ENCODE measurements at regions not wholly inside any gene's neighbourhood (a gene's known extent, or its start where the extent isn't known, plus 50 kb on each side); places are given as distances from the start of the nearest gene placed in this dataset.

GRCh38 chr3:103389356-103389755 is 954.5 kb downstream of the ZPLD1 start:
- Histone ChIP-seq H3K4me1 (no peaks in the 10 kb centered on the region), H3K27me3 (no peaks in the 10 kb centered on the region), H3K27ac (no peak overlapping the region), H3K4me3 (no peak overlapping the region), H3K9me3 (no peaks in the 10 kb centered on the region), H3K36me3 (no peaks in the 10 kb centered on the region)
- no peak for TF ChIP-seq CTCF (IDR thresholded peaks at IDR 0.05)
- TF ChIP-seq POLR2A (IDR thresholded peaks at IDR 0.05): no peak
- no peak for DNase-seq
- no peak for ATAC-seq
- 69 to 81% (median 78%) methylated on average over 1 of the region's 1 CpG for WGBS, 4 donors
- intact Hi-C loops (cut with DNase I): no loop called here

GRCh38 chr3:103393395-103394186 is 958.8 kb downstream of the ZPLD1 start:
- no peaks in the 10 kb centered on the region for H3K4me1 ChIP-seq
- no peaks in the 10 kb centered on the region for H3K9me3 ChIP-seq
- no peaks in the 10 kb centered on the region for H3K36me3 ChIP-seq
- H3K4me3 ChIP-seq: no peak overlapping the region
- ATAC-seq (no peak), DNase-seq (no peak)
- TF ChIP-seq CTCF (IDR thresholded peaks at IDR 0.05) (no peak), POLR2A (IDR thresholded peaks at IDR 0.05) (no peak)
- WGBS, 4 donors: 62 to 79% (median 67%) methylated on average over 4 of the region's 4 CpGs
- no peak overlapping the region for H3K27ac ChIP-seq
- no peaks in the 10 kb centered on the region for H3K27me3 ChIP-seq
- intact Hi-C loops (cut with DNase I): no loop called here

- DNase-seq (no peak), ATAC-seq (no peak)
- Histone ChIP-seq H3K27ac (no peak overlapping the region), H3K9me3 (peaks cover 0 to 4% (median 0%) of the 10 kb centered on the region in 12 donors), H3K4me3 (no peak overlapping the region), H3K36me3 (no peaks in the 10 kb centered on the region), H3K27me3 (no peaks in the 10 kb centered on the region), H3K4me1 (no peaks in the 10 kb centered on the region)
- intact Hi-C loops (cut with DNase I): no loop called here
- TF ChIP-seq CTCF (IDR thresholded peaks at IDR 0.05) (no peak), POLR2A (IDR thresholded peaks at IDR 0.05) (no peak)
- WGBS, 4 donors: 65 to 74% (median 70%) methylated on average over 2 of the region's 2 CpGs
These were observed 968.4 kb downstream of the ZPLD1 start for GRCh38 chr3:103403191-103403590.

GRCh38 chr3:103406320-103406850 is 971.6 kb downstream of the ZPLD1 start:
- intact Hi-C loops (cut with DNase I): no loop called here
- Histone ChIP-seq H3K9me3 (no peaks in the 10 kb centered on the region), H3K4me3 (no peak overlapping the region), H3K4me1 (no peaks in the 10 kb centered on the region), H3K27ac (no peak overlapping the region), H3K36me3 (no peaks in the 10 kb centered on the region), H3K27me3 (no peaks in the 10 kb centered on the region)
- no peak for DNase-seq
- TF ChIP-seq POLR2A (IDR thresholded peaks at IDR 0.05) (no peak), CTCF (IDR thresholded peaks at IDR 0.05) (no peak)
- ATAC-seq: no peak
- WGBS, 4 donors: 80 to 83% (median 81%) methylated on average over 7 of the region's 7 CpGs
